ENCODE measurements at regions not wholly inside any gene's neighbourhood (a gene's known extent, or its start where the extent isn't known, plus 50 kb on each side); places are given as distances from the start of the nearest gene placed in this dataset.

DNA sequence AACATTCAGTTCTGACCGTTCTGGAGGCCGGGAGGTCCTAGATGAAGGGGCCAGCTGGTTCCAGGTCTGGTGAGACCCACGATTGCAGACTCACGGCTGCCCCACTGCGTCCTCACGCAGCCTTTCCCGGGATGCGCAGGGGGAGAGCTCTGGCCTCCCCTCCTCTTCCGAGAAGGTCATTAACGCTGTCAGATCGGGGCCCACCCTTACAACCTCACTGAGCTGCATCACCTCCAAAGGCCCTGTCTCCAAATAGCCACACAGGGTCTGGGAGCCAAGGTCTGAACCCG is 66.6 kb upstream of the PPP1R26 start:
- TF ChIP-seq, protein P1, sequence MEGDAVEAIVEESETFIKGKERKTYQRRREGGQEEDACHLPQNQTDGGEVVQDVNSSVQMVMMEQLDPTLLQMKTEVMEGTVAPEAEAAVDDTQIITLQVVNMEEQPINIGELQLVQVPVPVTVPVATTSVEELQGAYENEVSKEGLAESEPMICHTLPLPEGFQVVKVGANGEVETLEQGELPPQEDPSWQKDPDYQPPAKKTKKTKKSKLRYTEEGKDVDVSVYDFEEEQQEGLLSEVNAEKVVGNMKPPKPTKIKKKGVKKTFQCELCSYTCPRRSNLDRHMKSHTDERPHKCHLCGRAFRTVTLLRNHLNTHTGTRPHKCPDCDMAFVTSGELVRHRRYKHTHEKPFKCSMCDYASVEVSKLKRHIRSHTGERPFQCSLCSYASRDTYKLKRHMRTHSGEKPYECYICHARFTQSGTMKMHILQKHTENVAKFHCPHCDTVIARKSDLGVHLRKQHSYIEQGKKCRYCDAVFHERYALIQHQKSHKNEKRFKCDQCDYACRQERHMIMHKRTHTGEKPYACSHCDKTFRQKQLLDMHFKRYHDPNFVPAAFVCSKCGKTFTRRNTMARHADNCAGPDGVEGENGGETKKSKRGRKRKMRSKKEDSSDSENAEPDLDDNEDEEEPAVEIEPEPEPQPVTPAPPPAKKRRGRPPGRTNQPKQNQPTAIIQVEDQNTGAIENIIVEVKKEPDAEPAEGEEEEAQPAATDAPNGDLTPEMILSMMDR (IDR thresholded peaks at IDR 0.05; ENCODE audit: low read depth, low read length), result no peak
- TF ChIP-seq POLR2A (IDR thresholded peaks at IDR 0.05; ENCODE audit: extremely low read depth, insufficient read length), result no peak
- TF ChIP-seq, protein P2, sequence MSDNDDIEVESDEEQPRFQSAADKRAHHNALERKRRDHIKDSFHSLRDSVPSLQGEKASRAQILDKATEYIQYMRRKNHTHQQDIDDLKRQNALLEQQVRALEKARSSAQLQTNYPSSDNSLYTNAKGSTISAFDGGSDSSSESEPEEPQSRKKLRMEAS (IDR thresholded peaks at IDR 0.05; ENCODE audit: low read depth, low read length), result no peak

Data from NB4 (cell line).